ENCODE measurements at regions not wholly inside any gene's neighbourhood (a gene's known extent, or its start where the extent isn't known, plus 50 kb on each side); places are given as distances from the start of the nearest gene placed in this dataset.
A peak's percentile ranks its signal among the peaks of the same experiment; 100 is the strongest.
"Not testable (repeated sequence)": the region's sequence is repeated elsewhere in the genome, so short reads cannot be mapped to it uniquely, and the experiment has no call there.

GRCh38 chr7:136424058-136424457, 444.4 kb upstream of the CHRM2 start:
- Mint-ChIP-seq H3K4me3 (no peak overlapping the region), H3K36me3 (ENCODE audit: insufficient read depth in 1 of 3, low read depth in 3 of 3) (no peaks in the 10 kb centered on the region), H3K4me1 (peaks cover 8 to 18% of the 10 kb centered on the region in 2 experiments; a peak in 3 of 4 replicates), H3K27ac (no peak overlapping the region), H3K9me3 (0 out of 5 replicates have a peak, but pooled peaks cover 0 to 3% of the 10 kb centered on the region in 2 experiments), H3K27me3 (ENCODE audit: low read depth) (no peaks in the 10 kb centered on the region)
- Histone ChIP-seq H3K27me3 (ENCODE audit: insufficient read depth, low read length) (no peaks in the 10 kb centered on the region), H2AFZ (ENCODE audit: low read length) (no peak overlapping the region), H2BK5ac (ENCODE audit: insufficient read length, low read length) (no peak overlapping the region), H4K20me1 (ENCODE audit: control insufficient read depth, insufficient read depth, insufficient read length) (no peaks in the 10 kb centered on the region), H3K4me1 (ENCODE audit: insufficient read depth, low read length) (no peaks in the 10 kb centered on the region), H4K5ac (ENCODE audit: insufficient read length, low read depth, low read length) (no peak overlapping the region), H3K79me2 (ENCODE audit: insufficient read depth, low read length) (no peaks in the 10 kb centered on the region), H2BK120ac (ENCODE audit: low read depth, low read length, poor library complexity, severe bottlenecking) (no peak overlapping the region), H3K23me2 (ENCODE audit: insufficient read length, low read depth, low read length, poor library complexity, severe bottlenecking) (no peaks in the 10 kb centered on the region), H3K79me1 (ENCODE audit: insufficient read depth, low read depth, low read length, poor library complexity, severe bottlenecking) (no peaks in the 10 kb centered on the region), H3K18ac (ENCODE audit: insufficient read length, low read depth, low read length) (no peak overlapping the region), H3K56ac (ENCODE audit: insufficient read length, low read depth, low read length) (no peak overlapping the region), H2BK20ac (ENCODE audit: low read depth, low read length, poor library complexity, severe bottlenecking) (no peak overlapping the region), H3K27ac (ENCODE audit: insufficient read length, low read depth, low read length) (no peak overlapping the region), H3T11ph (ENCODE audit: low read length) (no peak overlapping the region), H2AK5ac (ENCODE audit: insufficient read length, low read length) (no peak overlapping the region), H3K4ac (ENCODE audit: low read depth, low read length) (no peak overlapping the region), H4K91ac (ENCODE audit: insufficient read length, low read depth, low read length) (no peak overlapping the region), H2BK12ac (ENCODE audit: insufficient read length, low read depth, low read length) (no peak overlapping the region), H3K9me3 (ENCODE audit: control insufficient read depth, low read depth, low read length) (no peaks in the 10 kb centered on the region), H3K14ac (ENCODE audit: insufficient read depth, low read length) (no peak overlapping the region), H3K23ac (ENCODE audit: insufficient read length, low read depth, low read length) (no peak overlapping the region), H3K9ac (ENCODE audit: extremely low read depth, insufficient read length, low read length) (no peak overlapping the region), H4K8ac (replicated peaks; ENCODE audit: insufficient read length, low read depth, low read length) (no peak overlapping the region), H3K4me2 (ENCODE audit: insufficient read depth, insufficient read length, low read length) (no peak overlapping the region), H2BK15ac (ENCODE audit: low read depth, low read length) (no peak overlapping the region)
- no peak for TF ChIP-seq CTCF (conservative IDR thresholded peaks at IDR 0.05)
- no peak for DNase-seq

GRCh38 chr7:136419740-136420139, 442.6 kb upstream of the MTPN start:
- H4K91ac ChIP-seq (ENCODE audit: insufficient read length, low read depth, low read length); H3K14ac ChIP-seq (ENCODE audit: insufficient read depth, low read length); H3K4ac ChIP-seq (ENCODE audit: low read depth, low read length); H2BK12ac ChIP-seq (ENCODE audit: insufficient read length, low read depth, low read length); H3K56ac ChIP-seq (ENCODE audit: insufficient read length, low read depth, low read length); H2BK20ac ChIP-seq (ENCODE audit: low read depth, low read length, poor library complexity, severe bottlenecking); H3K4me1 ChIP-seq (ENCODE audit: insufficient read depth, low read length); H3K9me3 Mint-ChIP-seq; H4K20me1 ChIP-seq (ENCODE audit: control insufficient read depth, insufficient read depth, insufficient read length); H3T11ph ChIP-seq (ENCODE audit: low read length); H3K9me3 ChIP-seq (ENCODE audit: control insufficient read depth, low read depth, low read length); H3K4me2 ChIP-seq (ENCODE audit: insufficient read depth, insufficient read length, low read length); H2BK5ac ChIP-seq (ENCODE audit: insufficient read length, low read length); H4K8ac ChIP-seq (replicated peaks; ENCODE audit: insufficient read length, low read depth, low read length); H2BK120ac ChIP-seq (ENCODE audit: low read depth, low read length, poor library complexity, severe bottlenecking); H3K18ac ChIP-seq (ENCODE audit: insufficient read length, low read depth, low read length); H3K36me3 Mint-ChIP-seq (ENCODE audit: insufficient read depth in 1 of 3, low read depth in 3 of 3); H3K27ac ChIP-seq (ENCODE audit: insufficient read length, low read depth, low read length); H3K79me1 ChIP-seq (ENCODE audit: insufficient read depth, low read depth, low read length, poor library complexity, severe bottlenecking); H3K27me3 ChIP-seq (ENCODE audit: insufficient read depth, low read length); H3K79me2 ChIP-seq (ENCODE audit: insufficient read depth, low read length); H3K23ac ChIP-seq (ENCODE audit: insufficient read length, low read depth, low read length); H2AK5ac ChIP-seq (ENCODE audit: insufficient read length, low read length); H3K27me3 Mint-ChIP-seq (ENCODE audit: low read depth); H3K9ac ChIP-seq (ENCODE audit: extremely low read depth, insufficient read length, low read length); DNase-seq; H4K5ac ChIP-seq (ENCODE audit: insufficient read length, low read depth, low read length); H3K23me2 ChIP-seq (ENCODE audit: insufficient read length, low read depth, low read length, poor library complexity, severe bottlenecking); H2BK15ac ChIP-seq (ENCODE audit: low read depth, low read length); H2AFZ ChIP-seq (ENCODE audit: low read length): not testable (repeated sequence)
- H3K27ac Mint-ChIP-seq: peak overlapping the region in 2 of 3 experiments; percentile 74 to 93; a peak in 3 of 7 replicates
- H3K4me1 Mint-ChIP-seq: peaks cover 8 to 18% of the 10 kb centered on the region in 2 experiments; a peak in 3 of 4 replicates
- no CpG with 5 or more reads among the region's 21 CpGs for WGBS (ENCODE audit: extremely low coverage, insufficient read length, low lambda C conversion rate)
- H3K4me3 Mint-ChIP-seq: peak overlapping the region; percentile 55 to 59; a peak in 4 of 5 replicates
